HEK293 (cell line): ENCODE measurements at regions not wholly inside any gene's neighbourhood (a gene's known extent, or its start where the extent isn't known, plus 50 kb on each side); places are given as distances from the start of the nearest gene placed in this dataset.

Experiments used
- ZBTB17 ChIP-seq: fragments of 450-650 bp; formaldehyde crosslinking; IDR thresholded peaks from 2 replicates; pipeline ENCODE4 v1.5.1; 2016; ENCODE audit warnings: missing biosample characterization, missing genetic modification characterization
- ZFP3 ChIP-seq: fragments of 450-650 bp; formaldehyde crosslinking; IDR thresholded peaks from 2 replicates; pipeline ENCODE4 v1.5.1; 2016; ENCODE audit warnings: low read depth, missing biosample characterization, missing genetic modification characterization
- ZNF155 ChIP-seq: fragments of 450-650 bp; formaldehyde crosslinking; IDR thresholded peaks from 2 replicates; pipeline ENCODE4 v1.5.1; 2016; ENCODE audit warnings: missing biosample characterization, missing genetic modification characterization
- TF ChIP-seq, protein P1 (sequence below): fragments of 450-650 bp; formaldehyde crosslinking; IDR thresholded peaks from 2 replicates; pipeline ENCODE4 v1.5.1; 2016; ENCODE audit warnings: missing biosample characterization, missing genetic modification characterization
- TF ChIP-seq, protein P2 (sequence below): sonication (generic); formaldehyde crosslinking; IDR thresholded peaks from 2 replicates; pipeline ENCODE4 v1.8.1; 2022; ENCODE audit warnings: mild to moderate bottlenecking, moderate library complexity, missing genetic modification reagents

DNA sequence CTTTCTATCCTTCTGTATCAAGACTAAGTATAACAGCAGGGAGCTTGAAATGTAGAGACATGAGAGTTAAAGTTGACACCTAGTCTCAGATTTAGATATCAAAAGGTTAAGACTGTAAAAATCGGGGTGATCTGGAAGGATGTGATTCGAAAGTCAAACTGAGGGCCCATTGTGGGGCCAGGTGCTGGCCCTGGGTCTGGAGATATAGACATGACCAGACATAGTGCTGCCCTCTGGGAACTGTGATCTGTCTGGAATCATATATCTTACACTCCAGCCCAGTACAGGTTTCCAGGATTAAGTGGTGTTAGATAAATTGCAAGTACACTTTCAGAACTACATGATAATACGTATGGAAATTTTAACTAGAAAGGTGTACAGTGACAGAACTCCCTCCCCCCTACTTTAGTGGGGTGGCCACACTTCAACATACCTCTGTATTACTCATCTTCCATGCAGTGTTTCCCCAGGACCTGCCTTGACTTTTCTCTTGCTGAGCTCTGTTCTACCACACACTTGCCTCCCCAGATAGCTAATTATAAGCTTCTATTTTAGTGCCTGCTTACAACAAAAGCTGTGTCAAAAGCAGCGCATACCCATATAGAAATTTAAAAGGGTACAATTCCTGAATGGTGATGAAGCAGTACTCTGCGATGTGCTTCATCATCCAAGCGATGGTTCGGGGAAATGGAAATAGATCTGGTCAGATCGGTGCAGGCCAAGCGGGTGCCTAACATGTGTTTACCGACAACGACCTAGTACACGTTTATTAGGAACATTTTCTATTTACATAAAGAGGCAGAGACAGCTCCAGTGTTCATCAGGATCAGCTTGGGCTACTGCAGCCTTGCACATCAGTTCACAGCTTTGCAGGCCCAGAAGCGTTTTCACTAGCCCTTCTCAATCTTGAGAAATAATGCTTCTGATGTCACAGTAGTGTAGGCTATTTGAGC, 68.7 kb downstream of the ARF6 start:
- no peak for TF ChIP-seq ZBTB17 (tag by site-specific recombination)
- TF ChIP-seq, protein P1, sequence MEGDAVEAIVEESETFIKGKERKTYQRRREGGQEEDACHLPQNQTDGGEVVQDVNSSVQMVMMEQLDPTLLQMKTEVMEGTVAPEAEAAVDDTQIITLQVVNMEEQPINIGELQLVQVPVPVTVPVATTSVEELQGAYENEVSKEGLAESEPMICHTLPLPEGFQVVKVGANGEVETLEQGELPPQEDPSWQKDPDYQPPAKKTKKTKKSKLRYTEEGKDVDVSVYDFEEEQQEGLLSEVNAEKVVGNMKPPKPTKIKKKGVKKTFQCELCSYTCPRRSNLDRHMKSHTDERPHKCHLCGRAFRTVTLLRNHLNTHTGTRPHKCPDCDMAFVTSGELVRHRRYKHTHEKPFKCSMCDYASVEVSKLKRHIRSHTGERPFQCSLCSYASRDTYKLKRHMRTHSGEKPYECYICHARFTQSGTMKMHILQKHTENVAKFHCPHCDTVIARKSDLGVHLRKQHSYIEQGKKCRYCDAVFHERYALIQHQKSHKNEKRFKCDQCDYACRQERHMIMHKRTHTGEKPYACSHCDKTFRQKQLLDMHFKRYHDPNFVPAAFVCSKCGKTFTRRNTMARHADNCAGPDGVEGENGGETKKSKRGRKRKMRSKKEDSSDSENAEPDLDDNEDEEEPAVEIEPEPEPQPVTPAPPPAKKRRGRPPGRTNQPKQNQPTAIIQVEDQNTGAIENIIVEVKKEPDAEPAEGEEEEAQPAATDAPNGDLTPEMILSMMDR (tag by site-specific recombination), result no peak
- TF ChIP-seq ZFP3 (tag by site-specific recombination), result no peak
- no peak for TF ChIP-seq ZNF155
- TF ChIP-seq, protein P2, sequence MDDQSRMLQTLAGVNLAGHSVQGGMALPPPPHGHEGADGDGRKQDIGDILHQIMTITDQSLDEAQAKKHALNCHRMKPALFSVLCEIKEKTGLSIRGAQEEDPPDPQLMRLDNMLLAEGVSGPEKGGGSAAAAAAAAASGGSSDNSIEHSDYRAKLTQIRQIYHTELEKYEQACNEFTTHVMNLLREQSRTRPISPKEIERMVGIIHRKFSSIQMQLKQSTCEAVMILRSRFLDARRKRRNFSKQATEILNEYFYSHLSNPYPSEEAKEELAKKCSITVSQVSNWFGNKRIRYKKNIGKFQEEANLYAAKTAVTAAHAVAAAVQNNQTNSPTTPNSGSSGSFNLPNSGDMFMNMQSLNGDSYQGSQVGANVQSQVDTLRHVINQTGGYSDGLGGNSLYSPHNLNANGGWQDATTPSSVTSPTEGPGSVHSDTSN (CRISPR knock-in tag), result no peak
